Adipose tissue (tissue), 3 donors: ENCODE measurements at regions not wholly inside any gene's neighbourhood (a gene's known extent, or its start where the extent isn't known, plus 50 kb on each side); places are given as distances from the start of the nearest gene placed in this dataset.

Experiments
- H3K27ac ChIP-seq: one replicate; pipeline ENCODE4 v1.5.1; 2013; ENCODE audit warnings: low read depth, low read length
- WGBS, 3 donors: extraction: QIAGEN DNeasy Blood & Tissue Kit; methylation state at CpG; one replicate each; pipeline ENCODE4 v1.1.7; 2013; 5-methylcytosine and 5-hydroxymethylcytosine counted together
- donor health status: healthy with polysubstance abuse.
- donor health status: Bipolar disorder and iron deficiency.
- donor health status: healthy.

GRCh38 chr5:173828952-173829351, 59.2 kb upstream of the CPEB4 start:
- WGBS, 3 donors = 91 to 100% (median 95%) methylated on average over 1 of the region's 1 CpG
- H3K27ac ChIP-seq = no peak overlapping the region

- no peak overlapping the region for H3K27ac ChIP-seq
- 72 to 80% (median 77%) methylated on average over 5 of the region's 5 CpGs for WGBS, 3 donors
Measured at GRCh38 chr5:173829826-173830225, 58.3 kb upstream of the CPEB4 start.

GRCh38 chr5:173830421-173830820, 57.7 kb upstream of the CPEB4 start:
- 86 to 100% (median 97%) methylated on average over 1 of the region's 1 CpG for WGBS, 3 donors
- no peak overlapping the region for H3K27ac ChIP-seq

GRCh38 chr5:173831196-173831914, 56.8 kb upstream of the CPEB4 start:
- WGBS, 3 donors = 92 to 93% (median 93%) methylated on average over 5 of the region's 5 CpGs
- no peak overlapping the region for H3K27ac ChIP-seq

- 94 to 97% (median 96%) methylated on average over 7 of the region's 7 CpGs for WGBS, 3 donors
- H3K27ac ChIP-seq = no peak overlapping the region
Measured at GRCh38 chr5:173832386-173832785, 55.8 kb upstream of the CPEB4 start.

- WGBS, 3 donors = 34 to 51% (median 37%) methylated on average over 13 of the region's 13 CpGs
- H3K27ac ChIP-seq = no peak overlapping the region
Measured at GRCh38 chr5:173833196-173833985, 54.8 kb upstream of the CPEB4 start.

GRCh38 chr5:173834071-173834771, 53.9 kb upstream of the CPEB4 start:
- WGBS, 3 donors = 56 to 78% (median 71%) methylated on average over 7 of the region's 7 CpGs
- H3K27ac ChIP-seq = no peak overlapping the region

- no peak overlapping the region for H3K27ac ChIP-seq
Measured at GRCh38 chr5:173835131-173835530, 53.0 kb upstream of the CPEB4 start.

GRCh38 chr5:173835661-173836060, 52.5 kb upstream of the CPEB4 start:
- WGBS, 3 donors = 60 to 77% (median 72%) methylated on average over 6 of the region's 6 CpGs
- no peak overlapping the region for H3K27ac ChIP-seq

More at GRCh38 chr5:173835131-173835530, 53.0 kb upstream of the CPEB4 start:
- 54 to 90% (median 66%) methylated on average over 3 of the region's 3 CpGs for WGBS, 3 donors

GRCh38 chr5:173837654-173838053, 50.5 kb upstream of the CPEB4 start:
- WGBS, 3 donors = 94 to 97% (median 96%) methylated on average over 3 of the region's 3 CpGs
- no peak overlapping the region for H3K27ac ChIP-seq
